Activated CD8-positive, alpha-beta T cell treated with anti-CD3 and anti-CD28 coated beads for 36 hours (primary cell): ENCODE measurements at regions not wholly inside any gene's neighbourhood (a gene's known extent, or its start where the extent isn't known, plus 50 kb on each side); places are given as distances from the start of the nearest gene placed in this dataset.

Experiments
- ATAC-seq: fragments of 200-7000 bp; cut with Tn5 transposase; one replicate; pipeline ENCODE4 v1.10.0; 2021; ENCODE audit warnings: mild to moderate bottlenecking, moderate library complexity
- CTCF ChIA-PET: fragments of 350-600 bp; sonication (Branson Sonifier 250); formaldehyde crosslinking; loops from one replicate; lab custom pipeline; 2021; ENCODE audit warnings: antibody characterized with exemption; lab: Charles Lee
- POLR2A ChIA-PET: fragments of 350-600 bp; sonication (Branson Sonifier 250); formaldehyde crosslinking; loops from one replicate; lab custom pipeline; 2021; ENCODE audit warnings: antibody characterized with exemption; lab: Charles Lee
- DNase-seq: peaks from one replicate; pipeline ENCODE4 v3.0.0-alpha.2; 2020
- H3K27ac Mint-ChIP-seq: one replicate; pipeline ENCODE4 v1.8.0; 2021; ENCODE audit warnings: mild to moderate bottlenecking, mixed read lengths
- H3K27me3 Mint-ChIP-seq: one replicate; pipeline ENCODE4 v1.8.0; 2021; ENCODE audit warnings: mixed read lengths
- H3K36me3 Mint-ChIP-seq: one replicate; pipeline ENCODE4 v1.8.0; 2021; ENCODE audit warnings: low read depth, mixed read lengths
- H3K4me1 Mint-ChIP-seq: one replicate; pipeline ENCODE4 v1.8.0; 2021; ENCODE audit warnings: low read depth, mixed read lengths
- H3K4me3 Mint-ChIP-seq: one replicate; pipeline ENCODE4 v1.8.0; 2021; ENCODE audit warnings: mild to moderate bottlenecking, moderate library complexity, mixed read lengths
- H3K9me3 Mint-ChIP-seq: one replicate; pipeline ENCODE4 v1.8.0; 2021; ENCODE audit warnings: mixed read lengths
- intact Hi-C: fragments of 100-400 bp; cut with micrococcal nuclease; formaldehyde crosslinking; loops from one replicate; pipeline ENCODE4 v1.10.0; 2022
- TF ChIP-seq, protein P1 (sequence below): fragments of 200-600 bp; IDR thresholded peaks from one replicate; pipeline ENCODE4 v1.8.0; 2022; ENCODE audit warnings: antibody characterized with exemption, mild to moderate bottlenecking

DNA sequence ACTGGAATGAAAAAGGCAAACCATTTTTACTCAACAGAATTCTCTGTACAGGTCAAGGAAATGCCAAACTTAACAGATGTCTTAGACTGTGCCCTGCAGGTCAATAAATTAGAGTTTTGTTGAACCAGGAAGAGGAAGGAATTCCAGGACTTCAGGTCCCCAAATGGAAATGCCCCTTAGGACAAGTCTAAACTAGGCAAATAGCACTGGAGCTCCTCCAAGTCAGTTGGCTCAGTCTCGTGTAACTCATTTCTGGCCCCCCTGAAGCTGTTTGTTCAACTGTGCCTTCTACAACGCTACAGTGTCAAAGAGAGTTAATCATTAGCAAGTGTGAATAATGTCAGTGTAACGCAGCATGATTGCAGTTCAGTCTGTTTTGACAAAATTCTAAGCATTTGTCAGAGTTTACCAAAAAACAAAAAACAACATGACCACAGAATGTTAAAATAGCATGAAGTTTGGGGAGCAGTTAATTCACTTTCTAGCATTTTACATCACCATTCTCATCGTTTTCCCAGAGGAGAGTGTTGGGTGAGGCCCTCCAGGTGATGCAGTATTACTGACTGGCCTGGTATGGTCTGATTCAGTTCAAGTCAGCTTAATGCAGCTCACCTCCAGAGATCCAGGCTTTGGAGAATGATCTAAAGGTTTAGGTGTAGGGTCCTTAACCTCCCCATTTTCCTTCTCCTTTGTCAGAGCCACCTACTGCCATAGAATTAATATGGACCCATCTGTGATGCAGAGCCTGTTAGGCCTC, 108.1 kb downstream of the AQP4 start:
- intact Hi-C loops: no loop called here
- no peak for DNase-seq
- H3K27ac Mint-ChIP-seq: no peak overlapping the region

GRCh38 chr18:26756556-26756955, 109.0 kb downstream of the AQP4 start:
- CTCF ChIA-PET: no interaction called here
- POLR2A ChIA-PET: no interaction called here
- no peak overlapping the region for H3K27ac Mint-ChIP-seq
- no peaks in the 10 kb centered on the region for H3K36me3 Mint-ChIP-seq
- H3K27me3 Mint-ChIP-seq: no peaks in the 10 kb centered on the region
- no peak overlapping the region for H3K4me3 Mint-ChIP-seq
- TF ChIP-seq, protein P1, sequence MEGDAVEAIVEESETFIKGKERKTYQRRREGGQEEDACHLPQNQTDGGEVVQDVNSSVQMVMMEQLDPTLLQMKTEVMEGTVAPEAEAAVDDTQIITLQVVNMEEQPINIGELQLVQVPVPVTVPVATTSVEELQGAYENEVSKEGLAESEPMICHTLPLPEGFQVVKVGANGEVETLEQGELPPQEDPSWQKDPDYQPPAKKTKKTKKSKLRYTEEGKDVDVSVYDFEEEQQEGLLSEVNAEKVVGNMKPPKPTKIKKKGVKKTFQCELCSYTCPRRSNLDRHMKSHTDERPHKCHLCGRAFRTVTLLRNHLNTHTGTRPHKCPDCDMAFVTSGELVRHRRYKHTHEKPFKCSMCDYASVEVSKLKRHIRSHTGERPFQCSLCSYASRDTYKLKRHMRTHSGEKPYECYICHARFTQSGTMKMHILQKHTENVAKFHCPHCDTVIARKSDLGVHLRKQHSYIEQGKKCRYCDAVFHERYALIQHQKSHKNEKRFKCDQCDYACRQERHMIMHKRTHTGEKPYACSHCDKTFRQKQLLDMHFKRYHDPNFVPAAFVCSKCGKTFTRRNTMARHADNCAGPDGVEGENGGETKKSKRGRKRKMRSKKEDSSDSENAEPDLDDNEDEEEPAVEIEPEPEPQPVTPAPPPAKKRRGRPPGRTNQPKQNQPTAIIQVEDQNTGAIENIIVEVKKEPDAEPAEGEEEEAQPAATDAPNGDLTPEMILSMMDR: no peak
- no peaks in the 10 kb centered on the region for H3K4me1 Mint-ChIP-seq
- ATAC-seq: no peak
- DNase-seq: no peak
- no peaks in the 10 kb centered on the region for H3K9me3 Mint-ChIP-seq
- intact Hi-C loops: no loop called here

More for the DNA sequence above, 108.1 kb downstream of the AQP4 start:
- Mint-ChIP-seq H3K27me3 (no peaks in the 10 kb centered on the region), H3K4me1 (no peaks in the 10 kb centered on the region), H3K4me3 (no peak overlapping the region), H3K9me3 (no peaks in the 10 kb centered on the region), H3K36me3 (no peaks in the 10 kb centered on the region)
- ATAC-seq: no peak
- ChIA-PET CTCF (no interaction called here), POLR2A (no interaction called here)
- TF ChIP-seq, protein P1: no peak

DNA sequence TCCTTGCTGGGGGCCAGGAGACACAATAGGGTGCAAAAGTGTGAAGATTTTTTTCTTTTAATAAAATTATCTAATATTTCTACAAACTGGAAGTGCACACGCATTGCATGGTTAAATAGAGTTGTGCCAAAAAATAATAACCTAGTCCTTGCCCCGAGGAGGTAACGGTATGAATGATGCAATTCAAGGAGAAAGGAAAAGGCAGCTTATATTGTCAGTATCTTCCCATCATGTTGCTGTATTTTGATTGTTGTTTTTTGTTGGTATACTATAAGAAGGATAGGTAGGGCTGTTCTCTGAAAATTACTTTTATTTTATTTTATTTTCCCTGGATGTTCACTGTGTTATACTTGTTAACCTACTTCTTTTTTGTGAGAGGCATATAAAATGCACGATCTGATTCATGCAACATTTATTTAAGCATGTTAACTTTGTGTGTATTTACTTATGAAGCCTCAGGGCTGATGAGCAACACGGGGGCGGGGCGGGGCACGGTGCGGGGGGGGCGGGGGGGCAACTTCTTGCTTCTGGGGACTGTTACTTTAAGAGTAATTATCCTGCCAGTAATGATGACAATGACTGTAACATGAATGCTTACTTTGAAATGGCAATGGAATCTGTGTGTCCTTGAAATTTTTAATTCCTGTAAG, 118.6 kb downstream of the AQP4 start:
- ChIA-PET POLR2A (no interaction called here), CTCF (no interaction called here)
- Mint-ChIP-seq H3K36me3 (no peaks in the 10 kb centered on the region), H3K9me3 (no peaks in the 10 kb centered on the region), H3K4me3 (no peak overlapping the region), H3K4me1 (no peaks in the 10 kb centered on the region), H3K27ac (no peak overlapping the region), H3K27me3 (peaks cover 1% of the 10 kb centered on the region)
- no peak for ATAC-seq
- no peak for DNase-seq
- intact Hi-C loops: no loop called here
- TF ChIP-seq, protein P1: no peak

DNA sequence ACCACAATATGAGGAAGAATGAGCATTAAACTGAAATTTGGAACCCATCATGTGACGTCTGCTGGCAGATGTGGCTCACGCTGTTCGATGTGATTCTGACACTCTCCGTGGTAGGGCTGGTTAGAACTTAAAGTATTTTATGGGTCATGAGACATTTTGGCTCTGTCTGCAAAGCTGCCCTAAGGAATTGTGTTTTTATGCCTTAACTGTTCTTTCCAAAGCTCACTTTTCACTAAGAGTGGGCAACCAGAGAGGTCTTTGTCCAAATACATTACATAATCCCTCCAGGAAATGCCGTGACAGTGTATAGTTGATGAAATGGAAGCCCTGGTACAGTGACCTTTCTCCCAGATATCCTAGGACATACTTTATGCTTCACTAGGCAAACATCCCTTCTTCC, 119.1 kb downstream of the AQP4 start:
- intact Hi-C loops: no loop called here
- ChIA-PET POLR2A (no interaction called here), CTCF (no interaction called here)
- Mint-ChIP-seq H3K9me3 (no peaks in the 10 kb centered on the region), H3K4me1 (no peaks in the 10 kb centered on the region), H3K4me3 (no peak overlapping the region), H3K36me3 (no peaks in the 10 kb centered on the region), H3K27me3 (peaks cover 1% of the 10 kb centered on the region), H3K27ac (no peak overlapping the region)
- ATAC-seq (no peak), DNase-seq (no peak)
- TF ChIP-seq, protein P1: no peak
